DMS79 (cell line): ENCODE measurements at regions not wholly inside any gene's neighbourhood (a gene's known extent, or its start where the extent isn't known, plus 50 kb on each side); places are given as distances from the start of the nearest gene placed in this dataset.

Experiments
- DNase-seq: peaks from one replicate; lab custom pipeline; 2025; lab: John Stamatoyannopoulos, UW

GRCh38 chr2:48912110-48912509, 156.6 kb upstream of the LHCGR start:
- no peak for DNase-seq

GRCh38 chr2:48910961-48911360, 155.4 kb upstream of the LHCGR start:
- no peak for DNase-seq

GRCh38 chr2:48906633-48907032, 151.1 kb upstream of the LHCGR start:
- no peak for DNase-seq

DNA sequence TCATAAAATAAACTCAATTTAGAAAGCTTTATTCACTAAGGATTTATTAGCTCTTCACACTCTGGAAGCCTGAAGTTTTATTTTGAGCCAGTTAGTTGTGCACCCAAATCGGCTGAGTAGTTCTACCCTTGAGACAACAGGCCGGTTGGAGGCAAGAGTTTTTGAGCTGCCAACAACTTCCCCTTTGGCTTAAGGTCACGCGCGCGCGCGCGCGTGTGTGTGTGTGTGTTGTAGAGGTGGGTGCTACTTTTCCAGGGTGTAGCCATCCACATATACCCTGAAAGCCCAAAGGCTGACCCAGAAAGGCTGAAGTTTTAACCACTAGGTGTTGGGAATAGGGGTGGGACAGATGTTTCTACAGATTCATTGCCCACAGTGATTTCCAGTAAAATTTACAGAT, 150.2 kb upstream of the LHCGR start:
- DNase-seq = no peak

DNA sequence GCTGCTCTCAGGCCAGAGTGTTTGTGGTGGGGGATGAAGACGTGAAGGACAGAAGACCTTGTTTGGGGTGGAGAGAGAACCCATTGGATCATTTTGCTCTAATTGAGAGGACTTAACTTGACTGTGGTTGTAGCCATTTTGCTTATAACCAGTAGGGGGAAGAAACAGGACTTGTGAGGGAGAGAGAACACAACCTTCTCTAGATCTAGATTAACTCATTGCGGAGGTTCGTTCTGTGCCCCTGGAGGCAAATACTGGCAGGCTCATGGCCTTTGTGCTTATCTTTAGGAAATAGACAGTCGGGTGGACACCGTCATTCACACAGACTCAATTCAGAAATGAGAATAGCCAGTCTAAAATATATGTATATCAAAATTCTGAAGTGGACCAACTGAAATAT, 147.0 kb upstream of the LHCGR start:
- no peak for DNase-seq

- DNase-seq = no peak
Observed at GRCh38 chr2:48901416-48901815, 145.9 kb upstream of the LHCGR start.

- no peak for DNase-seq
Observed at GRCh38 chr2:48901015-48901343, 145.5 kb upstream of the LHCGR start.

- no peak for DNase-seq
Observed at GRCh38 chr2:48900321-48901014, 144.9 kb upstream of the LHCGR start.

GRCh38 chr2:48896870-48897269, 141.3 kb upstream of the LHCGR start:
- DNase-seq = no peak

DNA sequence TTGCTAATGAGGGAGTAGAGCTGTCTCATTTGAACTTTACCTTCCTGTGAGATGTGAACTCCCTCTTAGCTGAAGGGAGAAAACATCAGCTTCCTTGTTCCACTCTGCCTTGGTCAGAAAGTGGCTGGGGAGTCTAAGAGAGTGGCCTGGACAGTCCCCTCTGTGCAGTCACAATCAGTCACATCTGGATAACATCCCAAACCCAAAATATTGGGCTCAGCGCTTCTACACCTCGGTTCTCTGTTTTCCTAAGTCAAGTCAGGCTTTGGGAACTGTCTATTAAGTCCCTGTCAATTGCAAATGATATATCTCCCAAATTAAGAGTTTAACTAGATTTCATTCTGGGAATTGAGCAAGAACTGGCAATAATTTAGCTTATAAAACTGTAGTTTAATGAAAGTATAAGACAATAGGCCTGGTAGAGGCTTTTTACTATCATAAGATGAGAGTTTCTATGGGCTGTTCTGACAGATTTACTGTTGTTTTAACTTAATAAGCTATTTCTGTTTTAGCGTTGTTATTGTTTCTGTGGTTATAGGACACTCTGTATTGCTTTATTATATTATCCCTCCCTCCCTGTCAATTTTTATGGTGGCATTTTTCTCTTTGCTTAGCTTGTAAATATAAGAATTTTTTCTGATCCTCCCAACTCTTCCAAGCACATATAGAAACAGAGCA, 135.1 kb upstream of the LHCGR start:
- no peak for DNase-seq

DNA sequence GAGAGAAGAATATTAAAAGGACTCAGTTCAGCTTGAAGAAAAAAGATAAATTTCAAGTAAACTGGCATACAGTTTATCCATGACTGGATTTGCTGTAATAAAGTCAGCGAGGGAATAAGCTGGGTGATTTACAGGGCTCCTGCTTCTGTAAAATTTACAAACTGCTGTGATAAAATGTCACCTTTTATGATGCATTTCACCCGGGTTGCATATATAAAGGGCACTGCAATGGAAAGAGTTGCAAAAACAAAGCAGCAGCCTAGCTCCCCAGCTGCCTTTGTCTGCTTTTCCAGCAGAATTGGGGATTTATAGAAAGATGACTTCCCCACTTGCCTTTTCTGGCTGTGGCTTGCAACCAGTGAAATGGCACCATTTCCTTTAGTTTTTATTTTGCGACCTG, 132.5 kb upstream of the LHCGR start:
- DNase-seq = no peak

- no peak for DNase-seq
Observed at GRCh38 chr2:48886919-48887318, 131.4 kb upstream of the LHCGR start.

GRCh38 chr2:48885841-48886240, 130.3 kb upstream of the LHCGR start:
- no peak for DNase-seq

- no peak for DNase-seq
Observed at GRCh38 chr2:48883661-48884060, 128.1 kb upstream of the LHCGR start.

GRCh38 chr2:48874282-48874681, 118.8 kb upstream of the LHCGR start:
- no peak for DNase-seq

- DNase-seq = no peak
Observed at GRCh38 chr2:48873666-48874065, 118.1 kb upstream of the LHCGR start.

GRCh38 chr2:48870942-48871341, 115.4 kb upstream of the LHCGR start:
- no peak for DNase-seq

DNA sequence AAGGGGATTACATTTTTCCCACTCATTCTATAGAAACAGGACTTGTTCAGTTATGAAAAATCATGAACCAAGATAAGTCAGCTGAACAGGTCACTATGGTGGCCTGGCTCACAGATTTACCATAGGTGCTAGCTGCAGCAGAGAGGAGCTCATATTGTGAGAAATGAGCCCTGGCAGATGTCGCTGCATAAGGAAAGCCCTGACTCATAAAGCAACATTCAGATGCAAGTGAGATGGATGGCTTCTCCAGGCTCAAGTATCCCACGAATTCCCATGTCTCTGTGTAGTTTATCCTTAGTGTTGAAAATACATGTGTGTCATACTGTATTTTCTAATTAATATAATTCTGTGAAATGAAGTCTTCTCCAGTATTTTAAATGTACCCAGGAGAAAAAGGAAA, 115.0 kb upstream of the LHCGR start:
- no peak for DNase-seq

DNA sequence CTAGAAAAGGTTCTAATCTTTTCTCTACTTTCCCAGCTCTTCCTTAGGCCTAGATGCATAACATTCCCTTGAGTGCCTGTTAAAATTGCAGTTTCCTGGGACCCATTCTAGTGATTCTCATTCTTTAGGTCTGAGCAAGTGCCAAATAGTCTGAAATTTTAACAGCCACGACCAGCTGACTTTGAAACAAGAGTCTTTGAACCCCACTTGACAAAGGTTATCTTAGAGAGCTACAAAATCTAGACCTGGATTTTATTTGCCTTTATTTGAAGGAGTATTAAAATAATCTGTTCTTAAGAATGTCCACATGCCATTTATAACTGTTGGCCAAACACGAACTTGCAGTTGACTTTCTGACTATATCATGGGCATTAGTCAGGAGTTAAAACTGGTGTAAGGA, 110.2 kb upstream of the LHCGR start:
- no peak for DNase-seq

- DNase-seq = no peak
Observed at GRCh38 chr2:48860380-48860779, 104.9 kb upstream of the LHCGR start.

DNA sequence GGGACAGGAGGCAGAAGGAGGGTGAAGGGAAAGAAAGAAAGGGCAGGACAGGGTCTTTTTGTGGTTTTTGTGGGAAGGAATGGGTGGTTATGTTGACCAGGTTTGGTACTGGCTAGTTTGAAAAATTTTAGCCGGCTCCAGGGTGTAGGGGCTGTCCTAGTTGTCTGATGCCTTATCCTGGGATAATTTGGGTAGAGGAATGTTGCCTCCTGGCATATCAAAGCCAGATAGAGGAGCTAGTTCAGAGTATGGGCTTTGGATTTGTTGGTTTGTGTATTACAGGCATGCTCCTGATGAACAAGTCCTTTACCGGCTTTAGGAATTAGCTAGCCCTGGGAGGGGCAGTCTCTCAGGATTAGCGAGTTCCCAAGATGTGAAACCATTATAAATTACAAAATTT, 101.1 kb upstream of the LHCGR start:
- no peak for DNase-seq

GRCh38 chr2:48856144-48856543, 100.6 kb upstream of the LHCGR start:
- DNase-seq = no peak

DNA sequence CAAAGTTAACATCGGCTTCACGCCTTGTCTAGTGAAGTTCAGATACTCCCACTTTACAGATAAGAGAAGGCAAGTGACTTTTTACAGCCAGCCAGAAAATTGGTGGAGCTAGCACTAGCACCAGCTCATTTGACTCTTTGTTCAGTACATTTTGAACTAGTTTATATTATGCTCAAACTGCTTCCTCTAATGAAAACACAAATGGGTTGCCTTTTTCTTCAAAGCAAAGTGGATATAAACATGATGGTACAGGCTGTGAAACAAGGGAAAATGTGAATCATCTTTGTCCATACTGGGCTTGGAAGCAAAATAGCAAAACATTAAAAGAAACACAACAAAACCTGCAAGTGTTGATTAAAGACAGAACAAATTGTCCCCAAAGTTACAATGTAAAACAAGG, 99.6 kb upstream of the LHCGR start:
- DNase-seq = no peak

DNA sequence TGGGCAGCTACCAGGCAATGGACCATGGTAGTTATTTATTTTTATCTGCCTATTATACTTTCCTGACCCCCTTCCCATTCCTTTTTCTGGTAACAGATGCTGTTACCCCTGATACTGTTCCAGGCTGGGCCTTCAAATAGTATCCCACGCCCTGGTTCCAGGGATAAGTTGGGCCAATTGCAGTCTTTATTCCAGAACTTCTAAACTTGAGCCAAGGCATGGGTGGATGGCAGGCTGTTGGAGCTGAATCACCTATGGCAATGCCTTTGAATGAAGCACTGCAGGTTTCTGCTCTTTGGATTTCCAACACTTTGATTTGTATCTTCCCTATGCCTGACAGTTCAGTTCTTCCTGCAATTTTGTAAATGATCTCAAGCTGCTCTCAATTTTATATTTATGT, 99.2 kb upstream of the LHCGR start:
- no peak for DNase-seq
